Thyroid gland (tissue), 4 donors: ENCODE measurements at regions not wholly inside any gene's neighbourhood (a gene's known extent, or its start where the extent isn't known, plus 50 kb on each side); places are given as distances from the start of the nearest gene placed in this dataset.
"Not testable (repeated sequence)": the region's sequence is repeated elsewhere in the genome, so short reads cannot be mapped to it uniquely, and the experiment has no call there.

Experiments used
- DNase-seq, 2 donors: peaks; one replicate each; pipeline ENCODE4 v3.0.0-alpha.2; 2019
- H3K27ac ChIP-seq, 3 donors: fragments of 200-600 bp; sonication (generic); 1 replicate in 2 of 3; 2 replicates in 1 of 3; pipeline ENCODE4 v1.5.1; 2016 to 2019; ENCODE audit warnings: mild to moderate bottlenecking in 1 of 3, moderate library complexity in 1 of 3
- H3K27me3 ChIP-seq: fragments of 200-600 bp; sonication (generic); one replicate; pipeline ENCODE4 v1.5.1; 2019
- H3K36me3 ChIP-seq, 2 donors: fragments of 200-600 bp; sonication (generic); one replicate each; pipeline ENCODE4 v1.5.1; 2016 to 2019
- H3K4me1 ChIP-seq, 2 donors: fragments of 200-600 bp; sonication (generic); one replicate each; pipeline ENCODE4 v1.5.1; 2017 to 2019
- H3K4me3 ChIP-seq, 3 donors: fragments of 200-600 bp; sonication (generic); replicated peaks in 1 of 3; 1 replicate in 2 of 3; 2 replicates in 1 of 3; pipeline ENCODE4 v1.5.1; 2016; ENCODE audit warnings: mild to moderate bottlenecking in 1 of 3
- H3K9me3 ChIP-seq: fragments of 200-600 bp; sonication (generic); one replicate; pipeline ENCODE4 v1.5.1; 2017
- CTCF ChIP-seq, 6 experiments: fragments of 200-600 bp in 3 of 6; fragments of 450-650 bp in 3 of 6; sonication (generic) in 3 of 6; IDR thresholded peaks; one replicate each; pipeline ENCODE4 v1.5.1; 2016 to 2019; ENCODE audit warnings: antibody characterized with exemption in 6 of 6, mild to moderate bottlenecking in 2 of 6, inconsistent platforms in 1 of 6, moderate library complexity in 1 of 6
- POLR2A ChIP-seq, 2 donors: fragments of 450-650 bp; IDR thresholded peaks; one replicate each; pipeline ENCODE4 v1.6.1; 2017; ENCODE audit warnings: antibody characterized with exemption in 2 of 2, mild to moderate bottlenecking in 2 of 2, moderate library complexity in 1 of 2
- WGBS, 2 donors: methylation state at CpG; one replicate each; pipeline ENCODE4 v1.1.5; 2017; 5-methylcytosine and 5-hydroxymethylcytosine counted together
- intact Hi-C: fragments of 100-400 bp; cut with DNase I; formaldehyde crosslinking; loops from one replicate; pipeline ENCODE4 v1.15.1; 2023

- no peaks in the 10 kb centered on the region for H3K36me3 ChIP-seq
- H3K4me3 ChIP-seq, result no peak overlapping the region
- no peak for TF ChIP-seq POLR2A (IDR thresholded peaks at IDR 0.05)
- H3K9me3 ChIP-seq, result no peaks in the 10 kb centered on the region
- H3K4me1 ChIP-seq, result no peaks in the 10 kb centered on the region
- no peaks in the 10 kb centered on the region for H3K27me3 ChIP-seq
- DNase-seq, result no peak
- WGBS, 2 donors, result 60 to 68% methylated on average over 7 to 8 of the region's 8 CpGs
- intact Hi-C loops, result no loop called here
- H3K27ac ChIP-seq, result no peak overlapping the region
Measured at GRCh38 chr17:22221344-22221743, 529.0 kb downstream of the KCNJ18 start.

GRCh38 chr17:22226477-22226876, 534.2 kb downstream of the KCNJ18 start:
- DNase-seq, H3K27me3 ChIP-seq, H3K9me3 ChIP-seq, H3K27ac ChIP-seq, intact Hi-C loops, H3K36me3 ChIP-seq, H3K4me3 ChIP-seq, H3K4me1 ChIP-seq: not testable (repeated sequence)
- 96% methylated on average over 3 of the region's 3 CpGs for WGBS, 2 donors

- intact Hi-C loops, H3K4me1 ChIP-seq, H3K4me3 ChIP-seq, DNase-seq, H3K9me3 ChIP-seq, H3K36me3 ChIP-seq, H3K27me3 ChIP-seq, H3K27ac ChIP-seq: not testable (repeated sequence)
- WGBS, 2 donors, result 71 to 80% methylated on average over 3 of the region's 3 CpGs
Measured at GRCh38 chr17:22226932-22227331, 534.6 kb downstream of the KCNJ18 start.

- WGBS, 2 donors, result 68 to 81% methylated on average over 4 to 5 of the region's 5 CpGs
- H3K27ac ChIP-seq, H3K9me3 ChIP-seq, H3K27me3 ChIP-seq, intact Hi-C loops, DNase-seq, H3K36me3 ChIP-seq, H3K4me1 ChIP-seq, H3K4me3 ChIP-seq: not testable (repeated sequence)
Measured at GRCh38 chr17:22227699-22228553, 535.6 kb downstream of the KCNJ18 start.

- H3K9me3 ChIP-seq, intact Hi-C loops, H3K27ac ChIP-seq, H3K36me3 ChIP-seq, DNase-seq, H3K4me3 ChIP-seq, H3K4me1 ChIP-seq, H3K27me3 ChIP-seq: not testable (repeated sequence)
- 65 to 76% methylated on average over 5 of the region's 5 CpGs for WGBS, 2 donors
Measured at GRCh38 chr17:22229821-22230220, 537.5 kb downstream of the KCNJ18 start.

GRCh38 chr17:22233382-22233781, 541.1 kb downstream of the KCNJ18 start:
- intact Hi-C loops, result no loop called here
- no peak for DNase-seq
- 87 to 92% methylated on average over 1 of the region's 1 CpG for WGBS, 2 donors
- Histone ChIP-seq H3K4me1 (no peaks in the 10 kb centered on the region), H3K36me3 (no peaks in the 10 kb centered on the region), H3K27me3 (no peaks in the 10 kb centered on the region), H3K4me3 (no peak overlapping the region), H3K27ac (no peak overlapping the region), H3K9me3 (no peaks in the 10 kb centered on the region)
- TF ChIP-seq POLR2A (IDR thresholded peaks at IDR 0.05), result no peak
- no peak for TF ChIP-seq CTCF (IDR thresholded peaks at IDR 0.05)

- H3K4me3 ChIP-seq, result no peak overlapping the region
- intact Hi-C loops, result no loop called here
- 64 to 82% methylated on average over 1 of the region's 1 CpG for WGBS, 2 donors
- H3K27ac ChIP-seq, result no peak overlapping the region
- no peaks in the 10 kb centered on the region for H3K9me3 ChIP-seq
- no peaks in the 10 kb centered on the region for H3K4me1 ChIP-seq
- no peaks in the 10 kb centered on the region for H3K27me3 ChIP-seq
- TF ChIP-seq POLR2A (IDR thresholded peaks at IDR 0.05) (no peak), CTCF (IDR thresholded peaks at IDR 0.05) (no peak)
- DNase-seq, result no peak
- no peaks in the 10 kb centered on the region for H3K36me3 ChIP-seq
Measured at GRCh38 chr17:22242472-22242871, 550.1 kb downstream of the KCNJ18 start.
